ENCODE measurements at regions not wholly inside any gene's neighbourhood (a gene's known extent, or its start where the extent isn't known, plus 50 kb on each side); places are given as distances from the start of the nearest gene placed in this dataset.

DNA sequence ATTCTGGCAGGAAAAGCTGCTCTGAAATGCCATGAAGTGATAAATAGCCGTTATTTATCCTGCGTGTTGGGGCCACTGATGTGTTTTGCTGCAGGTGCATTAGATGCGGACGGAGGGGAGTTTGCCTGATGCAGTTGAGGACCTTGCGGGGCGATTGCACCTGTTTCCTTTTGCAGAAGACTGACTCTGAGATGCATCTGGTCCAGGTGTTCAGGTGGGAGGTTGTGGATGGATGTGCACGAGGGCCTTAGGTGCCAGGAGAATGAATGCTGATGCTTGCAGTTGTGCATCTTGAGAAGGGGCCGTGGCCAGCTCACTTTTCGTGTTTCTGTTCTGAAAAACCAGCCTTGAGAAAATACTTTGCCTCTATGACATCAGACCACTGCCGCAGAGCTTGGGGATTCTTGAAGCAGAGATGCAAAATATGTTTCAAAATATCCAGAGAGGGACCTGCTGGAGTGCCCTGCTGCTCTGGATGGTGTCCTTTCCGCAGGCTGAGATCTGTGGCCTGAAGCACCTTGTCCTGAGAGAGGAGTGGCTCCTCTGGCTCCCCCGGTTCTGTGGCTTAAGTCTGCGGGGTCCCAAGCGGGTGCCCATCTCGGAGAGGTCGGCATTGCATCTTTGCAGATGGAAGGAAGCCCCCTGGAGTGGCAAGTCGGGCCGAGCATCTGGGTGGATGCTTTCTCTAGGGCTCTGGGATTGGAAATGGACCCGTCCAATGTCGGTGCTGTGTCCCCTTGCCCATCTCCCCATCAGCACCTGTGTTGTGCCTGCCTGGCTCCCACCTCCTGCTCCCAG is 1031.1 kb downstream of the TBC1D22A start:
- TF ChIP-seq, protein P1, sequence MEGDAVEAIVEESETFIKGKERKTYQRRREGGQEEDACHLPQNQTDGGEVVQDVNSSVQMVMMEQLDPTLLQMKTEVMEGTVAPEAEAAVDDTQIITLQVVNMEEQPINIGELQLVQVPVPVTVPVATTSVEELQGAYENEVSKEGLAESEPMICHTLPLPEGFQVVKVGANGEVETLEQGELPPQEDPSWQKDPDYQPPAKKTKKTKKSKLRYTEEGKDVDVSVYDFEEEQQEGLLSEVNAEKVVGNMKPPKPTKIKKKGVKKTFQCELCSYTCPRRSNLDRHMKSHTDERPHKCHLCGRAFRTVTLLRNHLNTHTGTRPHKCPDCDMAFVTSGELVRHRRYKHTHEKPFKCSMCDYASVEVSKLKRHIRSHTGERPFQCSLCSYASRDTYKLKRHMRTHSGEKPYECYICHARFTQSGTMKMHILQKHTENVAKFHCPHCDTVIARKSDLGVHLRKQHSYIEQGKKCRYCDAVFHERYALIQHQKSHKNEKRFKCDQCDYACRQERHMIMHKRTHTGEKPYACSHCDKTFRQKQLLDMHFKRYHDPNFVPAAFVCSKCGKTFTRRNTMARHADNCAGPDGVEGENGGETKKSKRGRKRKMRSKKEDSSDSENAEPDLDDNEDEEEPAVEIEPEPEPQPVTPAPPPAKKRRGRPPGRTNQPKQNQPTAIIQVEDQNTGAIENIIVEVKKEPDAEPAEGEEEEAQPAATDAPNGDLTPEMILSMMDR (IDR thresholded peaks at IDR 0.05) = no peak
- TF ChIP-seq POLR2A (IDR thresholded peaks at IDR 0.05) = no peak
